Naive B cell (primary cell): ENCODE measurements at regions not wholly inside any gene's neighbourhood (a gene's known extent, or its start where the extent isn't known, plus 50 kb on each side); places are given as distances from the start of the nearest gene placed in this dataset.
"Not testable (repeated sequence)": the region's sequence is repeated elsewhere in the genome, so short reads cannot be mapped to it uniquely, and the experiment has no call there.

ENCODE experiments used
- ATAC-seq, 2 donors: fragments of 150-1000 bp; cut with Tn5 transposase; 2 replicates each; pipeline ENCODE4 v1.10.0; 2021; ENCODE audit warnings: low read depth in 2 of 2, mild to moderate bottlenecking in 2 of 2, moderate library complexity in 2 of 2
- DNase-seq: peaks from one replicate; pipeline ENCODE4 v3.0.0; 2022
- H3K27ac Mint-ChIP-seq, 6 donors: one replicate each; pipeline ENCODE4 v1.8.0; 2020 to 2022; ENCODE audit warnings: mild to moderate bottlenecking in 6 of 6, mixed read lengths in 6 of 6, moderate library complexity in 5 of 6, inconsistent platforms in 2 of 6
- H3K27me3 Mint-ChIP-seq, 3 donors: one replicate each; pipeline ENCODE4 v1.8.0; 2021 to 2022; ENCODE audit warnings: mixed read lengths in 3 of 3, mild to moderate bottlenecking in 1 of 3
- H3K36me3 Mint-ChIP-seq, 2 donors: one replicate each; pipeline ENCODE4 v1.8.0; 2020 to 2022; ENCODE audit warnings: mixed read lengths in 2 of 2, inconsistent platforms in 1 of 2, mild to moderate bottlenecking in 1 of 2
- H3K4me1 Mint-ChIP-seq, 3 donors: one replicate each; pipeline ENCODE4 v1.8.0; 2020 to 2022; ENCODE audit warnings: mixed read lengths in 3 of 3, inconsistent platforms in 1 of 3, mild to moderate bottlenecking in 1 of 3, moderate library complexity in 1 of 3
- H3K4me3 Mint-ChIP-seq, 8 donors: one replicate each; pipeline ENCODE4 v1.8.0; 2020 to 2022; ENCODE audit warnings: mild to moderate bottlenecking in 8 of 8, mixed read lengths in 8 of 8, moderate library complexity in 8 of 8, inconsistent platforms in 2 of 8
- H3K9me3 Mint-ChIP-seq, 7 donors: one replicate each; pipeline ENCODE4 v1.8.0; 2020 to 2022; ENCODE audit warnings: mixed read lengths in 7 of 7, mild to moderate bottlenecking in 5 of 7, inconsistent platforms in 2 of 7, moderate library complexity in 1 of 7

DNA sequence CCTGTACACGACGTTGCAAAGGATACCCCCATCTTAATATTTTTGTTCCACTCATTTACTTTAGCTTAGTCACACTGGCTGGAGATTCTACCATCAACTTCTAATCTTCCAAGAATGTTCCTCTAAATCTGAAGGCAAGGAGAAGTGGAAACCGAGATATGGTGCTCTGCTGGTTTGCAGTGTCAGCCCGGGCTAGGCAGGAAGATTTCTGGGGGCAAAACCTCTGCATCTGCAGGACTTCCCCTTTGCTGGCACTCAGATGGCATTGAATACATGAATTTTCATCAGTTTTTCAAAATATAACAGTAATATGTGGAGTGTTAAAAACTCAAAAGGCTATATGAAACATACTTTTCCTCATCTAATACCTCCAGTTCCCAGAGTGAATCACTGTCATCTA is 240.4 kb downstream of the RPLP1 start:
- Mint-ChIP-seq H3K36me3 (peaks cover 8 to 17% of the 10 kb centered on the region in 2 donors), H3K4me3 (no peak overlapping the region), H3K4me1 (peaks cover 0 to 11% (median 0%) of the 10 kb centered on the region in 3 donors), H3K27me3 (peaks cover 19 to 34% (median 27%) of the 10 kb centered on the region in 3 donors), H3K27ac (no peak overlapping the region), H3K9me3 (peaks cover 9 to 24% (median 17%) of the 10 kb centered on the region in 7 donors)
- no peak for DNase-seq
- no peak for ATAC-seq

DNA sequence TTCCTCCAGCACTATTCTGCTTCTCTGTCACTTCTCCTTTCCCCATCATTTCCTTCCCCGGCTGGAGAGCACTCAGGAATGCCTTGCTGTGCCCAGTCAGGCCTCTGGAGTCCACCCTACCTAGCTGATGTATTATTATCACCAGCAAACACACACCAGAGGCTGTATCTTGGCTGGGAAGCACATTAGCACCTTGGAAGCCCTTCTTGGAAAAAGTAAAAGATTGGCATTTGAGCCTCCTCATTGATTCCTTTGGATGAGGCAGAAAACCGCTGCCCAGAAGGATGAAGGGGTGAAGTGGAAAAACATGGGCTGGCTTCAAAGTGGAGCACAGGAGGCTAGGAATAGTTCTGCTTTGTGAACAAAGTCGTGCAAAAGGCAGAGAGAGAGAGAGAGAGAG is 244.3 kb downstream of the RPLP1 start:
- H3K27me3 Mint-ChIP-seq = peaks cover 7 to 15% (median 9%) of the 10 kb centered on the region in 3 donors
- H3K4me3 Mint-ChIP-seq = no peak overlapping the region
- H3K36me3 Mint-ChIP-seq = peaks cover 0 to 4% of the 10 kb centered on the region in 2 donors
- DNase-seq (no peak), ATAC-seq (no peak)
- H3K4me1 Mint-ChIP-seq = peaks cover 0 to 17% (median 0%) of the 10 kb centered on the region in 3 donors
- peak overlapping the region in 1 of 6 donors; percentile 10 for H3K27ac Mint-ChIP-seq
- no peaks in the 10 kb centered on the region for H3K9me3 Mint-ChIP-seq

DNA sequence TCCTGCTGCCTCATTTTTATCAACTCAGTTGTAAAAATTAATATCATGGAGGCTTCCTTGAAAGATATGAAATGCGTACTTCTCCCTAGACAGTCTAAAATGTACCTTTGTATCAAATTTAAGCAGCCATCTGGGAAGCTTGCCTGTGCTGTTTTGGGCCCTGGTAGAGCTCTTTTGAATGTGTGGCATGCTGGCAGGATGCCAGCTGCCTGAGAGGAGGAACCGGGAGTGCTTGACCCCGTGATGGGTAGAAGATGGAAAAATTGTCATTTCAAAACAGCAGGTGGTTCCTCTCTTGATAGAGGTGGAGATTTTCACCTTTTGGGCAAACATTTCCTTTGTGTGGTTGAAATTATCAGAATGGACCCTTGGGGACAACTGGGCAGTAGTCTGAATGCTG is 245.3 kb downstream of the RPLP1 start:
- Mint-ChIP-seq H3K36me3 (peaks cover 0 to 4% of the 10 kb centered on the region in 2 donors), H3K4me1 (peaks cover 0 to 17% (median 0%) of the 10 kb centered on the region in 3 donors), H3K27me3 (peaks cover 3 to 10% (median 7%) of the 10 kb centered on the region in 3 donors), H3K27ac (no peak overlapping the region), H3K4me3 (peak overlapping the region in 1 of 8 donors; percentile 81), H3K9me3 (no peaks in the 10 kb centered on the region)
- ATAC-seq (no peak), DNase-seq (no peak)

DNA sequence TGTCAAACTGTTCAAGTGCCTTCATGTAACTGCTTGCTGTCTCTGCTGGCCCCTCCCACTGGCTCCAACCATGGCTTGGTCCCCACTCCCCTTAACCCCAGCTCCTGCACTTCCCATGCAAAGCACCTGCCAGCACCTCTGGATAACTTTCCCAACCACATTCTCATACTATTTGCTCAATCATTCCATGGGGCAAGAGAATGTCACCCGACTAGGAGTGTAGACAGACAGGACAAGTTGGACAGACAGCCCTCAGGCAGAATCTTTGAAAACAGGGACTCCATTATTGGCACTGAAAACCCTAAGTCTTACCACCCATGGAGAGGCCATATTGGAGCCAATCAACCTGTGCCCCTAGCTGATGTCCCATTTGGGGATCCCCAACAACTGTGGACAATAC is 246.5 kb downstream of the RPLP1 start:
- ATAC-seq (no peak), DNase-seq (no peak)
- H3K27me3 Mint-ChIP-seq = peaks cover 0 to 7% (median 0%) of the 10 kb centered on the region in 3 donors
- H3K36me3 Mint-ChIP-seq = no peaks in the 10 kb centered on the region
- no peaks in the 10 kb centered on the region for H3K9me3 Mint-ChIP-seq
- H3K4me1 Mint-ChIP-seq = peaks cover 0 to 17% (median 0%) of the 10 kb centered on the region in 3 donors
- H3K27ac Mint-ChIP-seq = no peak overlapping the region
- peak overlapping the region in 1 of 8 donors; percentile 12 for H3K4me3 Mint-ChIP-seq

DNA sequence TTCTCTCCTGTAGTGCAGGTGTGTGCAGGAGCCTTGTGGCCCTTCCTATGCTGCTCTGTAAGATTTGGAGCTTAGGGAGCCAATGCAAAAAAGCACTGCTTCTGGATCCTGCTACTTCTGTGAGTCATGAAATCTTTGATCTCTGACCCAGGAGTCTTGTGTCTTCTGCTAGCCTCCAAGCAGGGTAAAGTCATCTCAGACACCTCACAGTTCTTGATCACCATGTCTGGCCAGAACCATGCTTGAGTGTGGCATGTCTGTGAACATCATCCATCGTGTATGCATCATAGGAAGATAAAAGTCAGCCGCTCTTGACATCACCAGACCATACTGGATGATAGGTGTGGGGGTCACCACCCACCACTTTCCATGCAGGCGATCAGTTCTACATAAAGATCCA is 247.8 kb downstream of the RPLP1 start:
- Mint-ChIP-seq H3K36me3 (no peaks in the 10 kb centered on the region), H3K27ac (no peak overlapping the region), H3K4me3 (no peak overlapping the region), H3K4me1 (peaks cover 0 to 17% (median 0%) of the 10 kb centered on the region in 3 donors), H3K9me3 (peaks cover 0 to 3% (median 0%) of the 10 kb centered on the region in 7 donors), H3K27me3 (peaks cover 0 to 5% (median 0%) of the 10 kb centered on the region in 3 donors)
- ATAC-seq (no peak), DNase-seq (no peak)

DNA sequence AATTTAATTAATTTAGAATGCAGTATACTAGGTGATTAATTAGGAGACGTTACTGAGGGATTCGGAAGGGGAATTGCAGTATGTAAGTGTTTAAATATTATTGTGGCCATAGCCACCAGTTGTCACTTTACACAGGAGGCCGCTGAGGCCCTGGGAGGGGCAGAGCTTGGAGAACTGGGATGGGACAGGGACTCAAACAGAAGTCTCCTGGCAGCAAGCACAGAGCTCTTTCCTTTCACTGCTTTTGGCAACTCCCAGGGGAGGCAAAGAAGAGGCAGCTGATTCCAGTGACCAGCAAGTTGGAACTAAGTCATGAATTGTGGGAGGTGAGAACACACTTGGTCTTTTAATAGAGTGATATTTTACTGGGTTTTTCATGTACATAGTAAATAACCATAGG is 248.6 kb downstream of the RPLP1 start:
- Mint-ChIP-seq H3K27ac (no peak overlapping the region), H3K9me3 (peaks cover 3 to 5% (median 4%) of the 10 kb centered on the region in 7 donors), H3K27me3 (peaks cover 0 to 3% (median 0%) of the 10 kb centered on the region in 3 donors), H3K4me1 (peaks cover 0 to 17% (median 0%) of the 10 kb centered on the region in 3 donors), H3K36me3 (peaks cover 0 to under 1% of the 10 kb centered on the region in 2 donors), H3K4me3 (no peak overlapping the region)
- ATAC-seq (no peak), DNase-seq (no peak)

DNA sequence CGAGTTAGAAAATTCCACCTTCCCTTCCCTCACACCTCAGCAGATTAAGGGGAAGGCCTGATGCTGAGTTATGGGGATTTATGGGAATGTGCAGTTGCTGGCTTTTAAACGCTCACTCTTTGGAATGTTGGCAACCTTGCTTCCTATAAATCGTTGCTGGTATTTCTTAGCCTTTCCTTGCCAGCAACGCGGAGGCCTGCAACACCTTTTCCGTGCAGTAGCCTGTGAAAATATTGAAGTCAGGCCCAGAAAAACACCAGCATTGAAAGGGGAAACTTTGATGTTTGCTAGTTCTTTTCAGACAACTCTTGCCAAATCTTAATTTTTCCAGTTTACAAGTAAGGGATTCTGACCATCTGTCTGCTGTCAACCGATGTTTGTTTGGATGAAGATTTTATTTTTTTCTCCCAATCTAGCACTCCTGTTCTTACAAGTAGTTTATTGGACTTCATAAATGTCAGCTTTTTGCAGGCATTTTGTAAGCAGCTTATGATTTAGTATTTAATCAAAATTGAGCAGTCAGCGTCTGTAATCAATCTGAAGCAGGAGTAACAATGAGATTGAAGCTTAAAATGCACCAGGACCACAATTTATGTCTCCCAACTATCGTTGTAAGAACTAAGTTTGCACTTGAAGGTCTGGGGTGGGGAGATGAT is 251.0 kb downstream of the RPLP1 start:
- ATAC-seq = no peak
- peaks cover 0 to under 1% (median 0%) of the 10 kb centered on the region in 3 donors for H3K4me1 Mint-ChIP-seq
- no peak for DNase-seq
- no peak overlapping the region for H3K4me3 Mint-ChIP-seq
- H3K9me3 Mint-ChIP-seq = peaks cover 9 to 27% (median 23%) of the 10 kb centered on the region in 7 donors
- H3K27me3 Mint-ChIP-seq = peaks cover 0 to 17% (median 5%) of the 10 kb centered on the region in 3 donors
- peaks cover 8 to 13% of the 10 kb centered on the region in 2 donors for H3K36me3 Mint-ChIP-seq
- H3K27ac Mint-ChIP-seq = no peak overlapping the region

DNA sequence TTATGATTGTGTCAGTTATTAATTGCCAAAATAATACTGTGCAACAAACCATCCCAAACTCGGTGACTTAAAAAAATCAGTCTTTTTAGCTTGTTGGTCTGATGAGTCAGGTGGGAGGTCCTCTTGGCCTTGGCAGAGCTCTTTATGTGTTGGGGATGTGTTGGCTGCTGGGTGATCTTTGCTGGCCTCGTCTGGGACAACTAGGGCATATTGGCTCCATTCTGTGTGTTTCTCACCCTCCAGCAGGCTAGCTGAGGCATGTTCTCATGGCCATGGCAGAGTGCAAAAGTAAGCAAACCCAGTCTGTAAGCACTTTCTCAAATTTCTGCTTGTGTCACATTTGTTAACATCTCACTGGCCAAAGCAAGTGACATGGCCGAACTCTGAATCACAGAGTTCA is 251.6 kb downstream of the RPLP1 start:
- Mint-ChIP-seq H3K27ac (no peak overlapping the region), H3K27me3 (peaks cover 0 to 17% (median 7%) of the 10 kb centered on the region in 3 donors), H3K9me3 (peaks cover 10 to 32% (median 23%) of the 10 kb centered on the region in 7 donors), H3K36me3 (peaks cover 10 to 13% of the 10 kb centered on the region in 2 donors), H3K4me1 (no peaks in the 10 kb centered on the region), H3K4me3 (no peak overlapping the region)
- no peak for ATAC-seq
- no peak for DNase-seq

DNA sequence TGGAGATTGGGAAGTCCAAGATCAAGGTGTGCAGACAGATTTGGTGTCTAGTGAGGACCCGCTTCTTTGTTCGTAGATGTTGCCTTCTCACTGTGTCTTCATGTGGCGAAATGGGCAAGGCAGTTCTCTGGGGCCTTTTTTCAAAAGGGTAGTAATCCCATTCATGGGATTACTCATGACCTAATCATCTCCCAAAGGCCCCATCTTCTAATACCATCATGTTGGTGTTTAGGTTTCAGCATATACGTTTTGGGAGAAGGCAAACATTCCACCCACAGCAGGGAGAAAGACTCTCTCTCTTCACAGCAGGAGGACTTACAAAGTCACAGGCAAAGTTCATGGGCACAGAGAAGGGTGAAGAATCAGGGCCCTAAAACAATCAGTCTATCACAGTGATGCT is 252.1 kb downstream of the RPLP1 start:
- Mint-ChIP-seq H3K4me1 (no peaks in the 10 kb centered on the region), H3K9me3 (peaks cover 14 to 37% (median 23%) of the 10 kb centered on the region in 7 donors), H3K36me3 (peaks cover 10 to 13% of the 10 kb centered on the region in 2 donors), H3K27ac (no peak overlapping the region), H3K27me3 (peaks cover 3 to 19% (median 12%) of the 10 kb centered on the region in 3 donors), H3K4me3 (no peak overlapping the region)
- ATAC-seq (no peak), DNase-seq (no peak)

DNA sequence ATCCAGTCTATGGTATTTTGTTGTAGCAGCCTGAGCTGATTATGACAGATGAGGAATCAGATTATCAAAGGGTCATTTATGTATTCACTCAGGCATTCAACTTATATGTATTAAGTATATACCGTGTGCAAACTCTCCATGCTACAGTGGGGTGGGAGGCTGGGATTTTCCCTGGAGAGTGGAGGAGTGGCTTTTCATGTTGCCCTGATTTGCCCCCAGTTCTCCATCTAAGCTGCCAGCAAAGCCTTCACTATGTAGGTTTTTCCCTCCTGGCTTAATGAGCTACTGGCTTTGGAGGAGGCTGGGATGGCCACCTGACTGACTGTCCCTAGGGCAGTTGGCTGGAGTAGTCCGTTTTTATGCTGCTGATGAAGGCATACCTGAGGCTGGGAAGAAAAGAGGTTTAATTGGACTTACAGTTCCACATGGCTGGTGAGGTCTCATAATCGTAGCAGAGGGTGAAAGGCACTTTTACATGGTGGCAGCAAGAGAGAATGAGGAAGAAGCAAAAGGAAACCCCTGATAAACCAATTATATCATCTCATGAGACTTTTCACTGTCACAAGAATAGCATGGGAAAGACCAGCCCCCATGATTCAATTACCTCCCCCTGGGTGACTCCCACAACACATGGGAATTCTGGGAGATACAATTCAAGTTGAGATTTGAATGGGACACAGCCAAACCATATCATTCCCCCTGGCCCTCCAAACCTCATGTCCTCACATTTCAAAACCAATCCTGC is 253.9 kb downstream of the RPLP1 start:
- ATAC-seq (no peak), DNase-seq (no peak)
- H3K4me1 Mint-ChIP-seq = no peaks in the 10 kb centered on the region
- H3K27me3 Mint-ChIP-seq = peaks cover 14 to 34% (median 27%) of the 10 kb centered on the region in 3 donors
- peak overlapping the region in 1 of 8 donors; percentile 40 for H3K4me3 Mint-ChIP-seq
- H3K9me3 Mint-ChIP-seq = peaks cover 14 to 43% (median 23%) of the 10 kb centered on the region in 7 donors
- peaks cover 10 to 13% of the 10 kb centered on the region in 2 donors for H3K36me3 Mint-ChIP-seq
- peak overlapping the region in 1 of 6 donors; percentile 33 for H3K27ac Mint-ChIP-seq

DNA sequence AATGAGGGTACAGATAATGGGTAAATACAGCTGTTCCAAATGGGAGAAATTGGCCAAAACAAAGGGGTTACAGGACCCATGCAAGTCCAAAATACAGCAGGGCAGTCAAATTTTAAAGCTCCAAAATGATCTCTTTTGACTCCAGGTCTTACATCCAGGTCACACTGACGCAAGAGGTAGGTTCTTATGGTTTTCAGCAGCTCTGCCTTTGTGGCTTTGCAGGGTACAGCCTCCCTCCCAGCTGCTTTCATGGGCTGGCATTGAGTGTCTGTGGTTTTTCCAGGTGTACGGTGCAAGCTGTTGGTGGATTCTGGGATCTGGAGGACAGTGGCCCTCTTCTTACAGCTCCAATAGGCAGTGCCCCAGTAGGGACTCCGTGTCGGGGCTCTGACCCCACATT is 254.6 kb downstream of the RPLP1 start:
- Mint-ChIP-seq H3K36me3 (peaks cover 10 to 13% of the 10 kb centered on the region in 2 donors), H3K9me3 (peaks cover 14 to 43% (median 23%) of the 10 kb centered on the region in 7 donors), H3K27me3 (peaks cover 14 to 34% (median 28%) of the 10 kb centered on the region in 3 donors)
- not testable (repeated sequence) for H3K27ac Mint-ChIP-seq, ATAC-seq, H3K4me1 Mint-ChIP-seq, DNase-seq, H3K4me3 Mint-ChIP-seq

DNA sequence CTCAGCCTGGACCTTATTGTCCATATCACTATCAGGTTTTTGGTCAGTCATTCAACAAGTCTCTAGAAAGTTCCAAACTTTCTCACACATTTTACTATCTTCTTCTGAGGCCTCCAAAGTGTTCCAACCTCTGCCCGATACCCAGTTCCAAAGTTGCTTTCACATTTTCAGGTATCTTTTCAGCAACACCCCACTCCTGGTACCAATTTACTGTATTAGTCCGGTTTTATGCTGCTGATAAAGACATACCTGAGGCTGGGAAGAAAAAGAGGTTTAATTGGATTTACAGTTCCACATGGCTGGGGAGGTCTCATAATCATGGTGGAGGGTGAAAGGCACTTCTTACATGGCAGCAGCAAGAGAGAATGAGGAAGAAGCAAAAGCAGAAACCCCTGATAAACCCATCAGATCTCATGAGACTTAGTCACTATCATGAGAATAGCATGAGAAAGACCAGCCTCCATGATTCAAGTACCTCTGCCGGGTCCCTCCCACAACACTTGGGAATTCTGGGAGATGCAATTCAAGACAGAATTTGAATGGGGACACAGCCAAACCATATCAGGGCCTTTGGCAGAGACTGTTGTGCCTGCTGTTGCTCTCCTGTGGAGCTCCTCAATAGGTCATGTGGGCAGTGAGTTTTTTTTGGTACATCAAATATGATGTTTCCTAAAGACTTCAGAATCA is 256.0 kb downstream of the RPLP1 start:
- H3K4me3 Mint-ChIP-seq, H3K4me1 Mint-ChIP-seq, ATAC-seq, DNase-seq: not testable (repeated sequence)
- H3K27ac Mint-ChIP-seq = peak overlapping the region in 1 of 6 donors; percentile 60
- peaks cover 14 to 36% (median 29%) of the 10 kb centered on the region in 3 donors for H3K27me3 Mint-ChIP-seq
- H3K36me3 Mint-ChIP-seq = peaks cover 10 to 13% of the 10 kb centered on the region in 2 donors
- peaks cover 14 to 43% (median 23%) of the 10 kb centered on the region in 7 donors for H3K9me3 Mint-ChIP-seq

DNA sequence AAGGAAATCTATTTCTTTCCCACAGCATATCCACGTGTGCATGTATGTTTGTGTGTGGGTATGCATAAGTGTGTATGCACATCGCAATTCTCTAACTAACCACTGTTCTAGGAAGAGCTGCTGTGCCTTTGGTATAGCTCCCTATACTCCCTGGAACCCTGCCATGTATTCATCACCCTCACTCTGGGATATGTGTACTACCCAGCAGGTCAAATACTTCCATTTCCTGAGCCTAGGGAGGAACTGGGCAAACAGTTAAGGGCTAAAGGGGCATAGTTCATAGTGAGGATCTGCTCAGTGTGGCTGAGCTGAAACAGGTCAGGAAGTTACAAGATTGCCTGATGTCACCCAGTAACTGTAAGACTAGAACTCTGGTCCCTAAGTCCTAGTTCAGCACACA is 260.4 kb downstream of the RPLP1 start:
- Mint-ChIP-seq H3K27me3 (peaks cover 36 to 50% (median 46%) of the 10 kb centered on the region in 3 donors), H3K9me3 (peaks cover 6 to 24% (median 15%) of the 10 kb centered on the region in 7 donors), H3K4me3 (no peak overlapping the region), H3K36me3 (peaks cover 7 to 9% of the 10 kb centered on the region in 2 donors), H3K4me1 (peaks cover 0 to 4% (median 4%) of the 10 kb centered on the region in 3 donors), H3K27ac (no peak overlapping the region)
- no peak for ATAC-seq
- no peak for DNase-seq
